HCT116 (cell line): ENCODE measurements at regions not wholly inside any gene's neighbourhood (a gene's known extent, or its start where the extent isn't known, plus 50 kb on each side); places are given as distances from the start of the nearest gene placed in this dataset.

ENCODE experiments used
- ATAC-seq: fragments of 200-7000 bp; cut with Tn5 transposase; 2 replicates; pipeline ENCODE4 v1.9.1; 2020; ENCODE audit warnings: mild to moderate bottlenecking, moderate library complexity
- BruUV-seq: library from RNA; stranded (reverse); fragments of 400-500 nt; replicated peaks from 2 replicates; lab custom pipeline; 2021; lab: Mats Ljungman, UMichigan
- CTCF ChIA-PET: fragments of 300-600 bp; sonication (Branson Sonifier 250); formaldehyde crosslinking; loops from one replicate; lab custom pipeline; 2021; ENCODE audit warnings: antibody characterized with exemption; lab: Charles Lee
- POLR2A ChIA-PET: fragments of 300-600, 350-600 bp; sonication (Branson Sonifier 250); formaldehyde crosslinking; loops from one replicate; lab custom pipeline; 2021; ENCODE audit warnings: antibody characterized with exemption; lab: Charles Lee
- RAD21 ChIA-PET, 2 experiments: fragments of 300-600 bp; sonication (Branson Sonifier 250); formaldehyde crosslinking; loops; one replicate each; lab custom pipeline; 2023; ENCODE audit warnings: low total read pairs in 2 of 2; ENCODE audit not compliant: uncharacterized antibody in 2 of 2, unreplicated experiment in 2 of 2, low non-redundant PET in 1 of 2; lab: Charles Lee
- DNase-seq: peaks from one replicate; pipeline ENCODE4 v3.0.0-alpha.2; 2010; ENCODE audit warnings: low read depth, low spot score
- H2AFZ ChIP-seq: fragments of 200-600 bp; shearing (Covaris generic), sonication (generic); 2 replicates; pipeline ENCODE4 v1.6.1; 2017; ENCODE audit warnings: low read depth, mixed run types, mixed read lengths, antibody characterized with exemption, low read length; ENCODE audit not compliant: poor library complexity, severe bottlenecking
- H3K27ac ChIP-seq: 2 replicates; pipeline ENCODE4 v1.5.1; 2012; ENCODE audit warnings: low read depth, low read length
- H3K27me3 ChIP-seq: fragments of 200-600 bp; sonication (generic); 2 replicates; pipeline ENCODE4 v1.6.1; 2016; ENCODE audit warnings: mixed run types, low read length, mixed read lengths; ENCODE audit not compliant: insufficient read depth
- H3K36me3 ChIP-seq, 2 experiments: fragments of 200-500 bp in 1 of 2; fragments of 200-600 bp in 1 of 2; sonication (Bioruptor generic) in 1 of 2; sonication (generic) in 1 of 2; 2 replicates each; pipeline versions ENCODE4 v1.5.1 to v1.6.1; 2014 to 2016; ENCODE audit warnings: low read length in 2 of 2, inconsistent platforms in 1 of 2, mixed read lengths in 1 of 2, mixed run types in 1 of 2; ENCODE audit not compliant: insufficient read depth in 2 of 2, control insufficient read depth in 1 of 2
- H3K4me1 ChIP-seq, 2 experiments: fragments of 200-600 bp in 1 of 2; sonication (generic) in 1 of 2; 2 replicates each; pipeline versions ENCODE4 v1.5.1 to v1.6.1; 2012 to 2017; ENCODE audit warnings: low read length in 2 of 2, inconsistent platforms in 1 of 2, mild to moderate bottlenecking in 1 of 2, mixed read lengths in 1 of 2, mixed run types in 1 of 2, moderate library complexity in 1 of 2; ENCODE audit not compliant: insufficient read depth in 2 of 2, control insufficient read depth in 1 of 2
- H3K4me2 ChIP-seq: fragments of 200-600 bp; sonication (generic); 2 replicates; pipeline ENCODE4 v1.6.1; 2017; ENCODE audit warnings: mixed run types, low read length, mixed read lengths
- H3K4me3 ChIP-seq, 2 experiments: fragments of 200-600 bp in 1 of 2; sonication (generic) in 1 of 2; replicated peaks in 1 of 2; 2 replicates each; pipeline ENCODE4 v1.5.1; 2011 to 2016; ENCODE audit warnings: low read length in 2 of 2, control low read depth in 1 of 2, low read depth in 1 of 2, mild to moderate bottlenecking in 1 of 2, mixed read lengths in 1 of 2, mixed run types in 1 of 2
- H3K79me2 ChIP-seq: fragments of 200-600 bp; sonication (generic); 2 replicates; pipeline ENCODE4 v1.6.1; 2017; ENCODE audit warnings: mild to moderate bottlenecking, mixed run types, low read length, moderate library complexity, mixed read lengths; ENCODE audit not compliant: insufficient read depth
- H3K9ac ChIP-seq: fragments of 200-600 bp; sonication (generic); 2 replicates; pipeline ENCODE4 v1.6.1; 2016; ENCODE audit warnings: low read length, mixed read lengths
- H3K9me2 ChIP-seq: fragments of 200-600 bp; sonication (generic), shearing (Covaris generic); 2 replicates; pipeline ENCODE4 v1.6.1; 2017; ENCODE audit warnings: mixed run types, mild to moderate bottlenecking, moderate library complexity; ENCODE audit not compliant: insufficient read depth
- H3K9me3 ChIP-seq, 2 experiments: fragments of 200-500 bp in 1 of 2; fragments of 200-600 bp in 1 of 2; sonication (Bioruptor generic) in 1 of 2; sonication (generic) in 1 of 2; 2 replicates each; pipeline ENCODE4 v1.6.1; 2014 to 2017; ENCODE audit warnings: low read length in 2 of 2, mixed read lengths in 2 of 2, inconsistent platforms in 1 of 2, low read depth in 1 of 2, mild to moderate bottlenecking in 1 of 2, mixed run types in 1 of 2, moderate library complexity in 1 of 2; ENCODE audit not compliant: control insufficient read depth in 1 of 2, insufficient read depth in 1 of 2
- H4K20me1 ChIP-seq: fragments of 200-600 bp; sonication (generic), shearing (Covaris generic); 2 replicates; pipeline ENCODE4 v1.6.1; 2017; ENCODE audit warnings: mixed run types, mild to moderate bottlenecking, moderate library complexity; ENCODE audit not compliant: insufficient read depth
- CBX3 ChIP-seq: IDR thresholded peaks from 2 replicates; pipeline ENCODE4 v1.6.1; 2012; ENCODE audit warnings: low read depth
- ELF1 ChIP-seq: IDR thresholded peaks from 2 replicates; pipeline ENCODE4 v1.6.1; 2012; ENCODE audit warnings: low read depth, borderline replicate concordance
- EZH2 ChIP-seq: fragments of 200-600 bp; sonication (generic); IDR thresholded peaks from 2 replicates; pipeline ENCODE4 v1.6.1; 2017; ENCODE audit warnings: antibody characterized with exemption, mixed run types
- EZH2phosphoT487 ChIP-seq: fragments of 200-600 bp; IDR thresholded peaks from 2 replicates; pipeline ENCODE4 v1.6.1; 2018; ENCODE audit warnings: antibody characterized with exemption, borderline replicate concordance
- FOSL1 ChIP-seq: IDR thresholded peaks from 2 replicates; pipeline ENCODE4 v1.6.1; 2012; ENCODE audit warnings: low read depth
- JUND ChIP-seq: IDR thresholded peaks from 2 replicates; pipeline ENCODE4 v1.6.1; 2012
- POLR2A ChIP-seq: IDR thresholded peaks from 2 replicates; pipeline ENCODE4 v1.7.0; 2011; ENCODE audit warnings: borderline replicate concordance; ENCODE audit not compliant: insufficient read depth, insufficient read length; ENCODE audit errors: extremely low read depth
- POLR2AphosphoS5 ChIP-seq: IDR thresholded peaks from 2 replicates; pipeline ENCODE4 v1.6.1; 2011; ENCODE audit warnings: mild to moderate bottlenecking, low read depth, low read length, moderate library complexity
- RAD21 ChIP-seq: IDR thresholded peaks from 2 replicates; pipeline ENCODE4 v1.6.1; 2012; ENCODE audit warnings: low read depth, mild to moderate bottlenecking
- SIN3A ChIP-seq: IDR thresholded peaks from 2 replicates; pipeline ENCODE4 v1.6.1; 2012; ENCODE audit warnings: low read depth
- SP1 ChIP-seq: IDR thresholded peaks from 2 replicates; pipeline ENCODE4 v1.6.1; 2012; ENCODE audit warnings: low read depth
- SRF ChIP-seq: IDR thresholded peaks from 2 replicates; pipeline ENCODE4 v1.6.1; 2012; ENCODE audit warnings: low read depth
- YY1 ChIP-seq: IDR thresholded peaks from 2 replicates; pipeline ENCODE4 v1.6.1; 2011; ENCODE audit warnings: low read length, low read depth, moderate library complexity, mild to moderate bottlenecking; ENCODE audit not compliant: insufficient replicate concordance; ENCODE audit errors: extremely low read depth
- ZFX ChIP-seq: fragments of 450-650 bp; IDR thresholded peaks from 2 replicates; pipeline ENCODE4 v1.6.1; 2017
- ZNF274 ChIP-seq: fragments of 200-500 bp; sonication (Bioruptor generic); IDR thresholded peaks from 2 replicates; pipeline ENCODE4 v1.6.1; 2014; ENCODE audit warnings: mild to moderate bottlenecking, low read depth, low read length, inconsistent platforms
- intact Hi-C: fragments of 100-400 bp; cut with micrococcal nuclease; formaldehyde crosslinking; loops from 2 replicates; pipeline ENCODE4 v1.10.0; 2022
- TF ChIP-seq, protein P1 (sequence below): IDR thresholded peaks from 2 replicates; pipeline ENCODE4 v1.6.1; 2012
- TF ChIP-seq, protein P2 (sequence below): IDR thresholded peaks from 2 replicates; pipeline ENCODE4 v1.6.1; 2011; ENCODE audit warnings: mild to moderate bottlenecking, low read length, moderate library complexity; ENCODE audit not compliant: insufficient replicate concordance; ENCODE audit errors: extremely low read depth

DNA sequence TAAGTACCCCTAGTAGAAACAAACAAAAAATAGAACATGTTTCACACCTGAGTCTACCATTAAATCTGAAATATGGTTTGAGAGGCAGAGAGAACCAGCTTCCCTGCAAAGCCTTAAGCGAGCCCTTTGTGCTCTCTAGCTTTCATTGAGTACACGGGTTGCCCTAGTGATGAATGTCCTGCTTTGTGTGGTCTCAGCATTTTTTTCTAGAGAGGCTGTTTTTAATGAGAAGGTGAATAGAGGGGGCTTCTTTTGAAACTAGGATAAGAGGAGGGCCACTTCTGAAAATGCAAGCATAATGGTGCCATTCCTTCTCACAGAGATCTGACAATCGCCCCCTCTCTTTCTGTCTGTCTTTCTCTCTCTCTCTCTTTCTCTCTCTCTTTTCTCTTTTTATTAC lies 131.3 kb downstream of the MACIR start:
- H3K27me3 ChIP-seq: no peaks in the 10 kb centered on the region
- no peaks in the 10 kb centered on the region for H3K9me2 ChIP-seq
- no peaks in the 10 kb centered on the region for H4K20me1 ChIP-seq
- H3K4me3 ChIP-seq: no peak overlapping the region
- no peak overlapping the region for H2AFZ ChIP-seq
- H3K4me2 ChIP-seq: no peak overlapping the region
- DNase-seq (no peak), ATAC-seq (no peak)
- H3K27ac ChIP-seq: no peak overlapping the region
- CTCF ChIA-PET: no interaction called here
- BruUV-seq: no TSS peak
- H3K9me3 ChIP-seq: no peaks in the 10 kb centered on the region
- intact Hi-C loops: no loop called here
- TF ChIP-seq ZFX: no peak
- no peak for TF ChIP-seq JUND
- TF ChIP-seq, protein P1, sequence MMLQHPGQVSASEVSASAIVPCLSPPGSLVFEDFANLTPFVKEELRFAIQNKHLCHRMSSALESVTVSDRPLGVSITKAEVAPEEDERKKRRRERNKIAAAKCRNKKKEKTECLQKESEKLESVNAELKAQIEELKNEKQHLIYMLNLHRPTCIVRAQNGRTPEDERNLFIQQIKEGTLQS: no peak
- no peak for TF ChIP-seq ELF1
- TF ChIP-seq ZNF274: no peak
- TF ChIP-seq SRF: no peak
- no peak for TF ChIP-seq RAD21
- TF ChIP-seq POLR2AphosphoS5: no peak
- TF ChIP-seq, protein P2, sequence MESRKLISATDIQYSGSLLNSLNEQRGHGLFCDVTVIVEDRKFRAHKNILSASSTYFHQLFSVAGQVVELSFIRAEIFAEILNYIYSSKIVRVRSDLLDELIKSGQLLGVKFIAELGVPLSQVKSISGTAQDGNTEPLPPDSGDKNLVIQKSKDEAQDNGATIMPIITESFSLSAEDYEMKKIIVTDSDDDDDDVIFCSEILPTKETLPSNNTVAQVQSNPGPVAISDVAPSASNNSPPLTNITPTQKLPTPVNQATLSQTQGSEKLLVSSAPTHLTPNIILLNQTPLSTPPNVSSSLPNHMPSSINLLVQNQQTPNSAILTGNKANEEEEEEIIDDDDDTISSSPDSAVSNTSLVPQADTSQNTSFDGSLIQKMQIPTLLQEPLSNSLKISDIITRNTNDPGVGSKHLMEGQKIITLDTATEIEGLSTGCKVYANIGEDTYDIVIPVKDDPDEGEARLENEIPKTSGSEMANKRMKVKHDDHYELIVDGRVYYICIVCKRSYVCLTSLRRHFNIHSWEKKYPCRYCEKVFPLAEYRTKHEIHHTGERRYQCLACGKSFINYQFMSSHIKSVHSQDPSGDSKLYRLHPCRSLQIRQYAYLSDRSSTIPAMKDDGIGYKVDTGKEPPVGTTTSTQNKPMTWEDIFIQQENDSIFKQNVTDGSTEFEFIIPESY: no peak
- TF ChIP-seq, all 23 proteins: peak for 0
- ChIA-PET POLR2A (no interaction called here), RAD21 (no interaction called here)
- Histone ChIP-seq H3K4me1 (no peaks in the 10 kb centered on the region), H3K79me2 (no peaks in the 10 kb centered on the region), H3K36me3 (no peaks in the 10 kb centered on the region), H3K9ac (no peak overlapping the region)

DNA sequence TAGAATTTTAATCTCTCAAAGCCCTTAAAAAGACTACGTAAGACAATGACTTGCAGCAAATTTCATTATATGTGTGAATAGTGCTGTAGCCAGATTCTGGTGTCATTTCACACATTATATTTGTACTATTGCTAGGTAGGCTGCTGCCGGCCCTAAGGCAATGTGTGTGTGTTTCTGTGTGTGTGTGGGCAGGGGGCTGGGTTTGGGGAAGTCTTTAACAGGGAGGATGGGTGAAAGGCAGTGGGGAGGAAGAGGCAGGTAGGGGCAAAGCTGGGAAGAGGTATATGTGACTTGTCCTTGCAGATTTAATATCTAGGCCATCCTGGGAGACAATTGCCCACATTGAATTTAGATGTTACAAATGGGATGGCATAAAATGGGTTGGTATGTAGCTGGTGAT lies 130.8 kb downstream of the MACIR start:
- Histone ChIP-seq H3K27me3 (no peaks in the 10 kb centered on the region), H3K4me1 (no peaks in the 10 kb centered on the region), H3K27ac (no peak overlapping the region), H4K20me1 (no peaks in the 10 kb centered on the region), H3K4me2 (no peak overlapping the region), H3K79me2 (no peaks in the 10 kb centered on the region), H3K9me3 (no peaks in the 10 kb centered on the region), H3K9ac (no peak overlapping the region), H2AFZ (no peak overlapping the region), H3K36me3 (no peaks in the 10 kb centered on the region), H3K9me2 (no peaks in the 10 kb centered on the region), H3K4me3 (no peak overlapping the region)
- DNase-seq (no peak), ATAC-seq (no peak)
- CTCF ChIA-PET: no interaction called here
- BruUV-seq: no TSS peak
- RAD21 ChIA-PET: no interaction called here
- intact Hi-C loops: no loop called here
- POLR2A ChIA-PET: no interaction called here
- TF ChIP-seq, protein P1: no peak
- TF ChIP-seq FOSL1 (no peak), ZNF274 (no peak), POLR2A (no peak), YY1 (no peak), ZFX (no peak), SIN3A (no peak), RAD21 (no peak), SRF (no peak), EZH2phosphoT487 (no peak), CBX3 (no peak), SP1 (no peak), EZH2 (no peak)
- TF ChIP-seq, protein P2: no peak
